Keratinocyte (primary cell): ENCODE measurements at regions not wholly inside any gene's neighbourhood (a gene's known extent, or its start where the extent isn't known, plus 50 kb on each side); places are given as distances from the start of the nearest gene placed in this dataset.

Experiments
- EZH2 ChIP-seq: IDR thresholded peaks from one replicate; pipeline ENCODE4 v1.6.1; 2012; ENCODE audit warnings: inconsistent platforms, mild to moderate bottlenecking, low read length, moderate library complexity
- TF ChIP-seq, protein P1 (sequence below), 3 experiments: IDR thresholded peaks in 1 of 3; conservative IDR thresholded peaks in 1 of 3; optimal IDR thresholded peaks in 1 of 3; 2 replicates in 2 of 3; 3 replicates in 1 of 3; pipeline versions ENCODE3 to v1.5.1; 2011; ENCODE audit warnings: low read length in 3 of 3, mild to moderate bottlenecking in 3 of 3, moderate library complexity in 2 of 3, control low read depth in 1 of 3, inconsistent platforms in 1 of 3; ENCODE audit not compliant: insufficient read depth in 2 of 3; ENCODE audit errors: extremely low read depth in 1 of 3

DNA sequence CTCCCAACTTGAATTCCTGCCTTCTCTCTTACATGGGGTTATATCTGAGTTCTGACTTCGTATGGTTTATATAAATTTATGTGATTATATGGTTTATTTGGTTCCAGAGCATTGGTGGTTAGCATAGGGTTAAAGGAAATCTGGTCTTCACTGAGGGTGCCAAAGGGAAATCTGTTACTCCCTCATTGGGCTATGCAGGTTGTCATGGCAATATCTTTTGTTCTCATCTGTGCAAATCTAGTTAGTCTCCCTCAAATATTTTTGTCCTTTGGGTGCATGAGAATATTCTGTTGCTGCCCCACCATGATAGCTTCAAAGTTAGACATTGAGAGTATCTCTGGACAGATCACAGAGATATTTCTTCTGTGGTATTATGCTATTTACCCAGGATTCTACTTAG, 71.8 kb upstream of the OTUD4 start:
- TF ChIP-seq, protein P1, sequence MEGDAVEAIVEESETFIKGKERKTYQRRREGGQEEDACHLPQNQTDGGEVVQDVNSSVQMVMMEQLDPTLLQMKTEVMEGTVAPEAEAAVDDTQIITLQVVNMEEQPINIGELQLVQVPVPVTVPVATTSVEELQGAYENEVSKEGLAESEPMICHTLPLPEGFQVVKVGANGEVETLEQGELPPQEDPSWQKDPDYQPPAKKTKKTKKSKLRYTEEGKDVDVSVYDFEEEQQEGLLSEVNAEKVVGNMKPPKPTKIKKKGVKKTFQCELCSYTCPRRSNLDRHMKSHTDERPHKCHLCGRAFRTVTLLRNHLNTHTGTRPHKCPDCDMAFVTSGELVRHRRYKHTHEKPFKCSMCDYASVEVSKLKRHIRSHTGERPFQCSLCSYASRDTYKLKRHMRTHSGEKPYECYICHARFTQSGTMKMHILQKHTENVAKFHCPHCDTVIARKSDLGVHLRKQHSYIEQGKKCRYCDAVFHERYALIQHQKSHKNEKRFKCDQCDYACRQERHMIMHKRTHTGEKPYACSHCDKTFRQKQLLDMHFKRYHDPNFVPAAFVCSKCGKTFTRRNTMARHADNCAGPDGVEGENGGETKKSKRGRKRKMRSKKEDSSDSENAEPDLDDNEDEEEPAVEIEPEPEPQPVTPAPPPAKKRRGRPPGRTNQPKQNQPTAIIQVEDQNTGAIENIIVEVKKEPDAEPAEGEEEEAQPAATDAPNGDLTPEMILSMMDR (optimal IDR thresholded peaks at IDR 0.05 in 1 of 3, IDR thresholded peaks at IDR 0.05 in 1 of 3, conservative IDR thresholded peaks at IDR 0.05 in 1 of 3; ENCODE audit: extremely low read depth in 1 of 3, insufficient read depth in 2 of 3, low read length in 3 of 3) = no peak
- no peak for TF ChIP-seq EZH2
